ENCODE measurements at regions not wholly inside any gene's neighbourhood (a gene's known extent, or its start where the extent isn't known, plus 50 kb on each side); places are given as distances from the start of the nearest gene placed in this dataset.

DNA sequence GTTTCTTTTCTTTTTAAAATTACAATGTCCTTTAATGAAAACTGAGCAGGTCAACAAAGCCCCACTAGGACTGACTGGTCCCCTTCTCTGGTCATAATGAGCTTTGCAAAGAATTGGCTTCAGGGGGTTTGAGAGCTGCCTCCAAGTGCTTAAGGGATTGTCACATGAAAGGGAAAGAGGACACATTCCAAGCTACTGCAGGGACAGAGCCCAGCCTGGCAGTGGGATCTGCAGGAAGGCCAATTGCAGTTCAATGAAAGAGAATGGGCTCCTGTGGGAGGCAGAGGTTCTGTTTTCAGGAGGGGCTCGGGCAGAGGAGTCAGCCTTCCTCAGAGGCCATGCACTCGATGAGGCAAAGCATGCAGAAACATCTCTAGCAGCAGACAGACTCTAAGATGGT, 84.1 kb upstream of the ACKR3 start:
- TF ChIP-seq POLR2AphosphoS5 (IDR thresholded peaks at IDR 0.05; ENCODE audit: low read depth, low read length), result no peak
- no peak for TF ChIP-seq REST (IDR thresholded peaks at IDR 0.05; ENCODE audit: insufficient read depth in 1 of 2, low read depth in 2 of 2, low read length in 2 of 2)
- no peak for TF ChIP-seq TAF1 (IDR thresholded peaks at IDR 0.05; ENCODE audit: borderline replicate concordance, insufficient read depth, low read length)
- TF ChIP-seq SIN3A (IDR thresholded peaks at IDR 0.05; ENCODE audit: borderline replicate concordance, insufficient read depth, low read length), result no peak
- TF ChIP-seq FOXP2 (optimal IDR thresholded peaks at IDR 0.05; ENCODE audit: borderline replicate concordance, extremely low read depth, extremely low read length, insufficient read depth), result no peak
